NCI-H1105 (cell line): ENCODE measurements at regions not wholly inside any gene's neighbourhood (a gene's known extent, or its start where the extent isn't known, plus 50 kb on each side); places are given as distances from the start of the nearest gene placed in this dataset.
"Not testable (repeated sequence)": the region's sequence is repeated elsewhere in the genome, so short reads cannot be mapped to it uniquely, and the experiment has no call there.

Experiments
- DNase-seq: peaks from one replicate; lab custom pipeline; 2025; lab: John Stamatoyannopoulos, UW

DNA sequence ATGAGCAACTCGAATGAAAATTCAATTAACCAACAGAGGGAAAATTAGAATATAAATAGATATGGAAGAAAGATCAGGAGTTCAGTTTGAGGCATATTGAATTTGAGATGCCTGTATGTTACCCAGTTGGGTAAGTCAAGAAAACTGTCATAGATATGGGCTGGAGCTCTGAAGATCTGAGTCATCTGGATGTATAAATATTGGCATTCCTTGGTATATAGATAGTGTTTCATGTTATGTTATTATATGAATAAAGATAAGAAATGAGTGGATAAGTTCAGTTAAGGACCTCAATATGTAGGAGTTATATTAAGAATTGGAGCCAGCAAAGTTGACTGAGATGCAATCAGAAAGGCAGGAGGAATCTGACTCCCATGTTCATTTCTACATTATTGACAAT, 543.6 kb upstream of the SMIM31 start:
- no peak for DNase-seq

DNA sequence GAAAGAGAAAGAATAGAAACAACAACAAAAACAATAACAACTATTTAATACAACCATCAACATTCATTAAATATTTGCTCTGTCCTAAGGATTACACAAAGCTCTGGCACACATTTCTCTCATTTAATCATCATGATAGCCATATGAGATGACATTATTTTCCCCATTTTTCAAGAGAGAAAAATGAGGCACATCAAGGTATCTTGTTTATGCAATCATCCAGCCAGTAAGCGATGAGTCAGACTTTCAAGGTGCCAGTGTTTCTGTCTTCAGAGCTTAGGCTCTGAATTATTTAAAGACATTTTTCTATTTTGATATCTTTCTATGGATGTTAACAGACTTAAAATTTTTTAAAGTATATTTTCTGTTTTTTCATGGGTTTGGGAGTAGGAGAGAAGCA, 541.8 kb upstream of the SMIM31 start:
- no peak for DNase-seq

DNA sequence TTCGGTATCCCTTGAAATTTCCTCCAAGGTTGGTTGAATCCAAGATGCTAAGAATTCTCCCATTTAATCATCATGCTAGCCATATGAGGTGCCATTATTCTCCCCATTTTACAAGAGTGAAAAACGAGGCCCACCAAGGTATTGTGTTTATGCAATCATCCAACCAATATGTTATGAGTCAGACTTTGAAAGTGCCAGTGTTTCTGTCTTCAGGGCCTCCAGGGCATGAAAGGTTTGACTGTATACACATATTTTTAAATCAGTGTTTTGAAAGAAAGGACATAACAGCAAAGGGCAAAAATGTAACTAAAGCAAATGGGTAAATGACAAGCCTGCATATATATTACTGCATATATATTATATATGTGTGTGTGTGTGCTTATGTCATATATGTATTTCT, 541.2 kb upstream of the SMIM31 start:
- no peak for DNase-seq

DNA sequence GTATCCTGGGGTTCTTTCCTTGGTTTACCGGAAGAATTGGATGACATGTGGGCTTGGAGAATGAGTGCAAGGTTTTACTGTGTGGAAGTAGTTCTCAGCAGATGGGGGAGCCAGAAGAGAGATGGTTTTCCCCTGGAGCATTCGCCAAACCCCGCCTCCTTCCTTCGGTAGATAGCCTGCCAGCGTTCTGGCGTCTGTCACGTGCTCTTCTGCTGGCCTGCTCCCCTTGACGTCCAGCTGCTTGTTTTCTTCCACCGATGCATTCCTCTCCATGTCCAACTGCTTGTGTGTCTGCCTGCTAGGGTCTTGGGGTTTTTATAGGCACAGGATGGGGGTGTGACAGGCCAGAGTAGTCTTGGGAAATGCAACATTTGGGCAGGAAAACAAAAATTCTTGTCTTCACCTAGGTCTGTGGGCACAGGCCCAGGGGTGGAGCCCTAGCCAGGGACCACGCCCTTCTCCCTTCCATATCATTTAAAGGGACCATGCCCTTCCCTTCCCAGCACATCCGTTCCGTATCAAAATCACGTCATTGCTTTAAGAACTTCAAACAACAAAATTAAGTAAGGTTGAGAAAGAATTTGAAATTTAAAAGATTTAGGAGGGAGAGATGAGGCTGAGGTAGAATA, 538.7 kb upstream of the SMIM31 start:
- DNase-seq: no peak

DNA sequence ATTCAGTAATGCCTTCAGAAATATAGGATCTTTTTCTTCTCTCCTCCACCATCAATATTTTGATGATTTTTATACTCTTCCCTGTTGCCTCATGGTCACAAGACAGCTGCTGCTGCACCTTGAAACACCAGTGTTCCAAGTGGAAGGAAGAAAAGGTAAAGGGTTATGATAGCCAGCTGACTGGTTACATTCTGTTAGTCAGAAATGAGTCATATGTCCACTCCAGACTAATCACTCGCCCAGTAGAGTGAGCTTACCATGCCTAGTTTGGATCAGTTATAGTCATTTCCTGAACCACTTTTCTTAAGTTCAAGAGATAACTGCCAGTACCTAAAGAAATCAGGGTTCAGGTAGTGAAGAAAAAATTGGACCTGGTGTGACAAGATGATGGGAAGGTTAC, 532.3 kb upstream of the SMIM31 start:
- DNase-seq: no peak

DNA sequence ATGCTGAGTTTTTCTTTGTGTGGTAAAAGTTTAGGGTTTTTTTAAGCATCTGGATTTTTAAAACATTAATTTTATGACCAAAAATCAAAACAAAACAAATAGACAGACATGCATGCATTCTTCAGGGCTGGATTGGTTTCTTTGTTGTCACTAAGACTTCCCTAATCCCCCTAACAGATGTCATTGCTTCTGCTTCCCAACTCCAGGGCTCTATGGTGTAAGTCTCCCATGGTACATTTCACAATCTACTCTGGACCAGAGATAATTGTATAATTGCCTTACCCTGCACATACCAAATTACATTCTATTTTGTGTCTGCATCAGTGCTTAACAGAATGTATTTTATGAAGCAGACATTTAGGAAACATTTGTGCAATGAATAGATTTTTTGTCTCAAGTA, 529.1 kb upstream of the SMIM31 start:
- no peak for DNase-seq

DNA sequence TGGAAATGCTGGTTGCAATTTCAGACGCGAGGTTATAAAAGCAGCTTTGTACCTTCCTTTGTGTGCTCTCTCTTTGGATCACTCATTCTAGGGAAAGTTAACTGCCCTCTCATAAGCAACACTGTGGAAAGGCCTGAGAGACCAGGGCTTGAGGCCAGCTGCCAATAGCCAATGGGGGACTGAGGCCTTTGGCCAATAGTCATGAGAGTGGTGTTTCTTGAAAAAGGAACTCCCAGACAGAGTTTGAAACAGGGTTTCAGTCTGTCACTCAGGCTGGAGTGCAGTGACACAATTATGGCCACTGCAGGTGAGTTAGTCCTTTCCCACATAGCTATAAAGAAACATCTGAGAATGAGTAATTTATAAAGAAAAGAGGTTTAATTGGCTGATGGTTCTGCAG, 524.7 kb upstream of the SMIM31 start:
- DNase-seq: no peak

DNA sequence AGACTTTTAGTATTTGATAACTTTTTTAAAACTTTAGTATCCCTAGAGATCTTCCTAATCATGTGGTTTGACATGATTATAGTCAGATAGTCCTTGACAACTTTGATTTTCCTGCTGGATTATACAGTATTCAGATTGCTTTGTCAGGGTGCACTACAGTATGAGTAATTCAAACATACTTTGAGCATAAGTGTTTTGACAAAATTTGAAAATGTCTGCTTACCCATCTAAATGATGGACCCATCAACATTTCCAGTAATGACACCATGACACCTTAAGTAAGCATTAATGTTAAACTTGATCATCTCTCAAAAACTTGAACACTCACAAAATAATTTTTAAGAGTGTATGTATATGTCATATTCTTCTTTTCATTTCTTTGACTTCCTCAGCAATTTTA, 514.5 kb upstream of the SMIM31 start:
- no peak for DNase-seq

DNA sequence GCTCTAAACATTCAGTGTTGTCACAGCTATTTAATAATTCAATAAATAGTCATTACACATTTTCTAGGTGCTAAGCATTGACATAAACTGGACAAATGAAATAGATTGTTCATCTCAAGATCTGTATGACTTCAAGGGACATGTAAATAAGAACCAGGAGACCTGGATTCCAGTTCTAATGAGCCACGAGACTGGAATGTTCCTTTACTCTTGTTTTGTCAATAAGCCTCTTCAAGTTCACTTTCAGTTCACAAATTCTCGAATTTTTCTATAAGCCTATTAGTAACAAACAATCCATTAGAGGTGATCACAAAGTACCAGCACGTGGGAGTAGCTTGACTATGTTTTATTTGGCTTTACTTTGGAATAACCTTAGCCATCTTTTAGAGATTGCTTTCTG, 514.0 kb upstream of the SMIM31 start:
- DNase-seq: no peak

DNA sequence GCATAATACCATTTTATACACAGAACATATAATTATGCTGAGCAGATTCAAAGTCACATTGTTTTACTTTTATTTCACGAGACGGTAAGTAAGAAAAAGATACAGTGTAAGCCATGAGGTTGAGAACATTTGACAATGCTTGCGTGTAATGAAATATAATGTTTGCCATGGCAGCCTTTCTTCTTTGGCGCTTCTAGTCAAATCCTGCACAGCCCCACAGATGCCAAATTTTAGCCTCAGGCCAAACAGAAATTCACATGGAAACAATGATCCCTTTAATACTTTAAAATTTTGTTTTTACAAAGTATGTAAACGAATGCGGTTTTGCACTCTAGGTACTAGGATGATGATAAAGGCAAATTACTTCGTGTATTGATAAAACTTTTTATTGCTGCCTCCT, 502.7 kb upstream of the SMIM31 start:
- no peak for DNase-seq

DNA sequence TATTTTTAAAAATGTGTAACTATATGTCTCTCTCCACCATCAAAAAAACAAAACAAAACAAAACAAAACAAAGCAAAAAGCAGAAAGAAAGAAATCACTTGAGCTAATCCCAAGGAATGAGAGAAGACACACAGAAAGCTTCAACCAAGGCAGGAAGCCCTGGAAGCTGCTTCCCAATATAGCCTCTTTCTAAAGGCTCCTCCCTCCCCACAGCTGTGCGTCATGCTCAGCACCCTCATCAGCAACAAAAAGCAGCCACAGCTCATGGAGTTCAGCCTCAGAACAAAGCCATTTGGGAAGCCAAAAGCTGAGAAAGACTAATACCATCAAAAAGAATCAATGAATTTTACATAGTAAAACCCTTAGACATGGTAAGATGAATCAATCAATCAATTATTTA, 501.6 kb upstream of the SMIM31 start:
- DNase-seq: no peak

DNA sequence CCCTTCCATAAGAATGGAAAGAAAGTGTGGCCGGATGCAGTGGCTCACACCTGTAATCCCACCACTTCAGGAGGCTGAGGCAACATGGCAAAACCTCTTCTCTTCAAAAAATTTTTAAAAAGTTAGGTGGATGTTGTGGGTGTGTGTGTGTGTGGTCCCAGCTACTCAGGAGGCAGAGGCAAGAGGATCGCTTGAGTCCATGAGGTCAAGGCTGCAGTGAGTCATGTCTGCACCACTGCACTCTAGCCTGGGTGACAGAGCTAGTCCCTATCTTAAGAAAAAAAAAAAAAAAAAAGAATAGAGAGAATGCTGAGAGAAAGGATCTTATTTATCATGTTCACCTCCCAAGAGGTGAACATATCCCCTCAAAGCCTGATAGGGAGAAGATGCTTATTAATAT, 492.1 kb upstream of the SMIM31 start:
- no peak for DNase-seq

DNA sequence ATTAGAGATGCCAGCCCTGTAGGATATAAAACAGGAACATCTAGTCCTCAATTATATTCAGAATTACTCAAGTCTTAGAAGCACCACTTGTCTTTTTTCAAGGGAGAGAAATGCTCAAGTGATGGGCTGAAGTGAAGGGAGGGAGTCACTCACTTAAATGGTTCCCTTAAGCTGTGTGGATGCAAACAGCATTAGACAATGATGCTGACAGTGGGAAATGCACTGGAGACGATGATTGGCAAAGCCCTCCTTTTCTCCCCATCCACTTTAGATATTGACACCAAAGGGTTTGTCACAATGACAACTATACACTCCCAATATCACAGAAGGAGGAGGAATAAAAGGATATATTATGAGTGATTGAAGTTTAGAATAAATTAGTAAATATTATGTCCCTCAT, 491.4 kb upstream of the SMIM31 start:
- DNase-seq: not testable (repeated sequence)

DNA sequence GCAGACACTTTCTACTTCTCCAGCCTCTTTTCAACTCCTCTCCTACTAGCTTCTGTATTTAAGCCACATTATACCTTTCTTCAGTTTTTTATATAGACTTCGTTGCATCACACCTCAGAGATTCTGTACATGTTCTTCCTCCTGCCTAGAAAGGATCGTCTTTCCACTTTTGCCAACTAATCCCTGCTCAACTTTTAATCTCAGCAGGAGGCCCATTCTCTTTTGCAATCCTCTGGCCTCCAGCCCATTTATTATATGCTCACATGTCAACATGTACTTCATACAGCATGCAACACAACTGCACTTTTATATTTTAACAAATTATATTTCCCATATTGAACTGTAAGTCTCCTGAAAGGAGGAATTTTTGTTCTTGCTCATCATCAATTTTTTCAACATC, 476.5 kb upstream of the SMIM31 start:
- DNase-seq: not testable (repeated sequence)

DNA sequence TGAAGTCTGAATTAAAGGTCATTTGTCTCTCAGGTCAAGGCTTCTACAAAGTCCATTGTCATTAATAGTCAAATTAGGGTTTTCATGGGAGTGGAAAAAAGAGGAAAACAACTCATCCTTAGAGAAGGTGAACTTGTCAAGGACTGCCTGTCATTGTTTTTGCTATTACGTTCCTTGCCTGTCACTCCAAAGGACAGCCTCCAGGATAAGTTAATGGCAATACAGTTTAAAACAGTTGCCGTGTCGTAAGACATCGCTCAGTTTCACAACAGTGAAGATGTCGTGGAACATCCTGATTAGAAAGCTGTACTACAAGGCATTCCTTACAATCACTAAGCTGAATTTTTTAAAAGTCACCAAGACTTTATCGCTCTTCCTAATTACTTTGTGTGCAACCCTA, 466.8 kb upstream of the SMIM31 start:
- no peak for DNase-seq

DNA sequence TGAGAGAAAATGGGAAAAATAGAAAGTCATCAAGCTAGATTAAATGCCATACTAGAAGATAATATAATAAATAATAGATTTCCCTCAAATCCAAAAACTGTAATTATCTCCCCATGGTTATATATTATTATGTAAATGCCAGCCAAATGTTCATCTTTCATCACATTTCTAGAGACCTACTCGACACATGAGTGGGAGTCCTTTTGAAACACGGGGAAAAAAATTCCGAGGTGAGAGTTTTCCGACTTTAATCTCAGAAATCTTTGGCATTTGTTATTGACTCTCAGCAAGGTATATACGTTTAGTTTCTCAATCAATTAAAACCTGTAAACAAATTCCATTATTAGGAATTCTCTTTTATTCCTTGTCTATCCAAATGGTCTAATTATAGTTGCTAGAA, 465.4 kb upstream of the SMIM31 start:
- DNase-seq: no peak

DNA sequence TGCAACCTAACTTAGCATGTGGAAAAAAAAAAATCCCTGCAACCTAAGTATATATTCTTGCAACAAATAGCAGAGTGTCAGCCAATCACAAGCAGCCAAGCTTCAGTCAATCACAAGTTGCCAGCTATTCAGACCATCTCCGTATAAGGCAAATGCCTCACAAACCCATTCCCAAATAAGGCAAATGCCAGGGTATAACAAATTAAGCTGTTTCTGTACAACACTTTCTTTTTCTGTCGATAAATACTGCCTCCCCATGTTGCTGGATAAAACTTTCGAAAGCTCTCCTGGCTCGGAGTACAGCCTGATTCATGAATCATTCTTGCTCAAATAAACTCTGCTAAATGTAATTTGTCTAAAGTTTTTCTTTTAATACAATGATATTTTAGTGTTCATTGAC, 460.7 kb upstream of the SMIM31 start:
- no peak for DNase-seq

DNA sequence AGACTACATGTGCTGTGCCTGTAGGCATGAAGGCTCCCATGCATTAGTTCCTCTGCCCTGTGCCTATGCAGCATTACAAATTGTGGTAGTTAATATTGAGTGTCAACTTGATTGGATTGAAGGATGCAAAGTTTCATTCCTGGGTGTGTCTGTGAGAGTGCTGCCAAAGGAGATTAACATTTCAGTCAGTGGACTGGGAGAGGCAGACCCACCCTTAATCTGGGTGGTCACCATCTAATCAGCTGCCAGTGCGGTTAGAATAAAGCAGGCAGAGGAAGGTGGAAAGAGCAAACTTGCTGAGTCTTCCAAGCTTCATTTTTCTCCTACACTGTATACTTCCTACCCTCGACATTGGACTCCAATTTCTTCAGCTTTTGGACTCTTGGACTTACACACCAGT, 460.2 kb upstream of the SMIM31 start:
- DNase-seq: no peak

DNA sequence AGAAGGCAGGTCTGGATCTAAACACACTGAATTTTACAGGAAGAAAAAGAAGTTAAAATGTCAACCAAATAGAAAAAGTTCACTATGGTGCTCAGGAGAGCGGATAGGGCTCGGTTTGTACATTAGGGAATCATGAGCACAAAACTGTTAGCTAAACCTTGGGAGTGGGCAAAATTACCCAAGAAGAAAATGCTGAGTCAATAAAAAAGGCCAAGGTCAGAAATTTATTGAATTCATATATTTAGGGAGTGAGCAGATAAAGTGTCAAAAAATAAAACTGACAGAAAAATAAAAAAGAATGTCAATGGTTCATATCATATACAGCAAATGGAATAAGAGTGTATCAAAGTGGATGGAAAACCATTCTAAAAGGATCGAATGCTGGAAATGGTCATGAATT, 452.5 kb upstream of the SMIM31 start:
- DNase-seq: no peak

DNA sequence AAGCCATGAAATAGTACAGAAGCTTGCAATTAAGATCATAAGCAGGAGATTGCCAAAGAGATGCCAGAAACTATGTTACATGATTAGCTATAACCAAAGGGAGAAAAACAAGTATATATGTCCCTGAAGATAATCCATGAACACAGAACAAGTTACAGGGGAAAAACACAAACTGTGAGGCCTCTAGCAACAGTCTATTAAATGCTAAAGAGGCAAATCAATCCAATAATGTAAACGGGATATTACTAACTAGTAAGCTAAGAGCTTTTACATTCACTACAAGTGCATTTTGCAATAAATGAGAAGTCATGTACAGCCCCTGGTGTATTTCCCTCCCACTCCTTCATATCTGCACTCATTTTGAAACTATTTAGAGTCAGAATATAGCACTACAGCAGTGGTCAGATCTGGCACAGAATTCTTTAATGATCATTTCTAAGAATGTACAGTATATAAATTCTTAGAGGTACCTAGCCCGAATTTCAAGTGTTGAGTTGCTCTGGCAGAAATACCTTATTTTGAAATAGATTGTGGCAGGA, 449.8 kb upstream of the SMIM31 start:
- no peak for DNase-seq

DNA sequence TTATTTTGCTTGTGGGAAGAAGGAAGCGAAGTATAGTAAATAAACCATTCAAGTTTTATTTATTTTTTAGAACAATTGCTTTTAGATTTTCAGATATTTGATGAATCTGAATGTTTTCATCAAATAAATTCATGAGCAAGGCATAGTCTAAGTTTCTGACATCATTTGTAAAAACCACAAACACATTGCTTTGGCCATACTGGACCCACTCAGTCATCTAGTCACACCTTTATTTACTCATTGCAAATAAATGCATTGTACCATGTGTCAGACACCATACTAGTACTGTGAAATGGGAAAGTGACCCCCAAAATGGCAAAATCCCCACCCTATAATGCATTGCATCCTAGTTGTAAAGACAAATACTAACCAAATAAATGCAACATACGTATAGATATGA, 449.1 kb upstream of the SMIM31 start:
- no peak for DNase-seq

DNA sequence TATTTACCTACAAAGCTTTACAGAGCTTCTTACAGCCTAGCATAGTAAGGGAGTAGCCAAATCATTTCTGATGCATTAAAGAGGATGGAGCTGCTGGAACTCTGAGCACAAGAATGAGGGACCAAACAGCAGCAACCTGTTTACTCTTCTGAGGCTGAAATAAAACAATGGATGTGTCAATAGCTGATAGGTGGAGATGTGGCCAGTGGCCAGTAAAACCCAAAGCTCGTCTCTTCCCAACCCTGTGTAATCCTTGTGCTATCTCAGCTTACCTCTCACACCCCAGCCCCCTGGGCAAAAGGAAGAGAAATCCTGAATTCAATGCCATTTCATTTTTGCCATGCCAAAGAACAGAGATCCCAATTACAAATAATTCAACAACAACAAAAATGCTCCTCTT, 446.7 kb upstream of the SMIM31 start:
- DNase-seq: no peak

DNA sequence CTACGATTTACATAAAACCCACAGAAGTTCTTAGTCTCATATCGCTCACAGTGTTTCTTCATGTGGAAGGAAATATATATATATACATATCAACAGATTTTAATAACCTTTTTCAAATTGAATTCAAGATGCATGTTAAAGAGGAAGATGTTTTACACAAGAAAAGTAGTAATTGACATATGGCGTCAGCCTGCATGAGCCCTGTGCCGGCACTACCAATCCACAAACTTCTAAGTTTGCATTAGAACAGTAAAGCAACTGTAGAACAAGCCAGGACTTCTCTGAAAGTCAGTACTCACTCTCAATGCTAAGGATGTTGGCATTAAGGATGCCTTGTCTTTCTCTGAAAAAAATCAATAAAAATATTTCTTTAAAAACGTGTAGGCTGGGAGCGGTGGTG, 441.3 kb upstream of the SMIM31 start:
- DNase-seq: no peak

DNA sequence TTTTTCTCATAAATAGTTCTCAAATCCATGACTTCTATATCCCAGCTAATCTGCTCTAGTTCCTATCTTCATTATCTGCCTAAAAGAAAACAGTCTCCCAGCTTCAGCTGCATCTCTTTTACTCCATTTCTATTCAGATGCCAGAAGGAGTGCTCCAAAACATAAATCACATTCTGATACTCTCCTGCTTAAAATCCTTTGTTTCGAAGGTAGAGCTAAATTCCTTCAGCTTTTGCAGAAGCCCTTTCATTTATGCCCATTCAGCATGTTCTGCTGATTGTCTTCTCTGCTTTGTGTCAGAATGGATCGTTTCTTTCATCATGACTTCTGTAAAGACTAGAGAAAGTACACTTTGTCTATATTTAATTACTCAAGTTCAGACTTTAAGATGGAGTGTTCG, 440.1 kb upstream of the SMIM31 start:
- DNase-seq: no peak

DNA sequence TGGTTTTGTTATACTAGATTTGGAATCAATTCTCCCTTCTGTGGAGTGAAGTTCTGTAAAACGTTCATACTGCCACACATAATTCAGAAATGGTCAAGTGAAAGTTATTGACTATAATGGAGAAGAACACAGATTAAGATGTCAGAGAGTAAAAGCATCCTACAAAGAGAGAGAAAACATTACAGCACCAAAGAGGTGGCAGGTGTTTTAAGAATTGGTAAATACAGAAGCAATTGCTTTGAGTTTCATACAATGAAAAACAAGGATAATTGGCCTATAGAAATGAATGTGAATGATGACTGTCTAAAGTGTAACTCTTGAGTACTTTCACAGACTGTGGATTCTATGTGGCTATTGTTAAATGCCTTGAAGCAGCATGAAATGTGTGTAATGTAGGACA, 435.6 kb upstream of the SMIM31 start:
- no peak for DNase-seq
